ENCODE measurements at regions not wholly inside any gene's neighbourhood (a gene's known extent, or its start where the extent isn't known, plus 50 kb on each side); places are given as distances from the start of the nearest gene placed in this dataset.

DNA sequence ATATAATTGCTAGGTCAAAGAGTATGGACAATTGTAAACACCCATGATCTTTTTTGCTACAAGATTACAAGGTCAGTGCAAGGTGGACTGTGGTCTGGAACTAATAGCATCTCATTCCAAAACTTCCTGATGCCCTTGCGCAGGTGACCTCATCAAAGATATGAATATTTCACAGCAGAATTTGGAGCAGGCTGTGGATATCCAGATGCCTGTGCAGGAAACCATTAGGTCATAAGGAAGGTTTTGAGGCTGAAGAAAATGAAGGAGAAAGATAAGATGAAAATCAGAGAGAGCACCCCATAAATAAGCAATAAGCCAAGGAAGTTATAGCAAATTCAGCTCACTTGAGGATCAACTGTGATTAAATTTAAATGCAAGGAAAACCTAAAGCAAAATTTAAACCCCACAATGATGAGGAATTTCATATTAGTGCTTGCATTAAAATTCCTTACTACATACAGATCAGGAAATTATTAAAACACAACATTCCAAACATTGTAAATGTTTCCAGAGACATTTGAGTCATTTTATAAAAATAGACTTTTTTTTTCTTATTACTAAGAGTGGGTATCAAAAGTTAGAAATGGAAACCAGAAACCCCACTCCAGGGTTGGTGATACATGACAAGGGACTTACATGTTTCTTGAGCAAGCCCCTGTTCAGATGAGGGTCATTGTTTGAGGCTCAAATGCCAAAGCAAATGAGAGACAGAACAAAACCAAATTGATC, 100.7 kb upstream of the FAM9C start:
- no peak for DNase-seq

DNA sequence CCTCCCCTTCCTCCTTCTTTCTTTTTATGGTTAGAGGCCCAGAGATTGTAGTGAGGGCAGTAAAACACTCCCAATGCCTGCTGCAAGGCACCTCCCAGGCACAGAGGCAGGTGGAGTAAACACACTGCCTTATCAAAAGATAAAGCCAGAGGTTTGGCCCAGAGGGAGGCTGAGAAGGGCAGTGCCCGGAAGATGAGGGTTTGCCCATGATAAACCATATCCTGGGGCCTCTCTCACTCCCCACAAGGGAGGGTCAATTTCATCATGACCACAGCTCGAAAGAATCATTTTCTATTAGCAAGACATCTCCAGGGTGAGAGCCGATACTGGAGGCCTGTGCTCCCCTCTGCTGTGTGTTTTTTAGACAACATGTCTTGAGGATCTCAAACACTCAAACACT, 98.5 kb upstream of the FAM9C start:
- no peak for DNase-seq

DNA sequence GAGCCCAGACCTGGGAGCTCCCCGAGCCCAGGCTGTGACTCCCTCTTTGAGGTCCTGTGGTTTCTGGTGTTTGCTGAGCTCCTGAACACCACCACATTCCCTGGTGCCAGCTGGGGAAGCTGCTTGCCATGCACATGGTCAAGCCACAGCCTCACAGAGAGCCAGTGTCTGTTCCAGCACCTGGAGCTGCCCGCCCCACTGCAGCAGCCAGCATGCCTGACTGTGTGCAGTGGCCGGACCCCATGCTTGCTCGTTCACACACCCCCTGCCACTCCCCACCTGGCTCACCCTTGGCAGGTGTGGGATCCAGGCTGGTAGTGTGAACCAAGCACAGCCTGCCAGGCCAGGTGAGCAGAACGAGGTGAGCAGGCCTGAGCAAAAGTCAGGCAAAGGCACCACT, 95.6 kb upstream of the FAM9C start:
- no peak for DNase-seq

- DNase-seq = no peak
Measured at GRCh38 chrX:13131396-13132137, 87.1 kb upstream of the FAM9C start.

GRCh38 chrX:13130816-13131215, 86.4 kb upstream of the FAM9C start:
- DNase-seq = no peak

GRCh38 chrX:13128104-13128503, 83.7 kb upstream of the FAM9C start:
- no peak for DNase-seq

GRCh38 chrX:13126775-13127174, 82.4 kb upstream of the FAM9C start:
- no peak for DNase-seq

GRCh38 chrX:13125188-13125587, 80.8 kb upstream of the FAM9C start:
- DNase-seq = no peak

GRCh38 chrX:13123857-13124345, 79.5 kb upstream of the FAM9C start:
- no peak for DNase-seq

DNA sequence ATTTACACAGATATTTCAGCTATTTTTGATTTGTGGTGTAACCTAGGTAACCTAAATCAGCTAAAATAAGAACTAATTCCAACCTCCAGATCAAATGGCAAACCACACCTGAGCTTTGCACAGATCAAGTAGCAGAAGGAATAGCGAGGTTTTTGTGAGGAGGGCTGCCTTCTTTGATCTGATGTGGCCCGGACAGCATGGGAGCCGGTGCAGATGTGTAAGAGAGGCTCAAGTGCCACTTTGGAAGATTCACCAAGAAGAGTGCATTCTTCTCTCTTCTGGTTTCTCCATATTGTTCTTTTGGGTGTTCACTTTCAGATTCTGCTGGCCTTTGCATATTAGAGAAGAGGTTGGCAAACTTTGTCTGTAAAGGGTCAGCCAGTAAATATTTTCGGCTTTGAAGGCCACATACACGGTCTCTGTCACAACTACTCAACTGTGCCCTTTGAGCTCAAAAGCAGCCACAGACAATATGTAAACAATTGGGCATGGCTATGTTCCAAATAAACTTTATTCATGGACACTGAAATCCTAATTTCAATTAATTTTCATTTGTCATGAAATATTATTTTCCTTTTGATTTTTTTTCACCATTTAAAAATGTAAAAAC, 78.9 kb upstream of the FAM9C start:
- DNase-seq = no peak

DNA sequence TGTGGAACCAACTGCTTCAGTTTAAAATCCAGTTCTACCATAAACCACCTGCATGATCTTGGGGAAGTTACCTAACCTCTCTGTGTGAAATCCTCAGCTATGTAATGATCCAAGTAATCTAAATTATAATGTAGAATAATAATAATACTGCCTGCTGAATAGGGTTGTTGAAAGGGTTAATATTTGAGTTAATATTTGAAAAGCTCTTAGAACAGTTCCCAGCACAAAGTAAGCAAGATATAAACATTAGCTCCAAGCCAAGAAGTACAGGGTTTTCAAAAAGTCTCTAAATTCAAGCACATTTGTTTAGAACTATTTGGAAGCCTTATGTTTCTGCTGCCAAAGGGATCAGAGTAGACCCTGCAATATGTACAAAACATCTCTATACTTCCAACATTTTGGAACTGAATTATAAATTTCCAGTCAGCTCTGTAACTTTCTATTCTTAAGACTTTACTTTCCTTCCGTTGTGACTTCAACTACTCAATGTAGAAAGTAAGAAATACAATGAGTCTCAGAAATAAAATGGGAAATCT, 76.7 kb upstream of the FAM9C start:
- DNase-seq = no peak

DNA sequence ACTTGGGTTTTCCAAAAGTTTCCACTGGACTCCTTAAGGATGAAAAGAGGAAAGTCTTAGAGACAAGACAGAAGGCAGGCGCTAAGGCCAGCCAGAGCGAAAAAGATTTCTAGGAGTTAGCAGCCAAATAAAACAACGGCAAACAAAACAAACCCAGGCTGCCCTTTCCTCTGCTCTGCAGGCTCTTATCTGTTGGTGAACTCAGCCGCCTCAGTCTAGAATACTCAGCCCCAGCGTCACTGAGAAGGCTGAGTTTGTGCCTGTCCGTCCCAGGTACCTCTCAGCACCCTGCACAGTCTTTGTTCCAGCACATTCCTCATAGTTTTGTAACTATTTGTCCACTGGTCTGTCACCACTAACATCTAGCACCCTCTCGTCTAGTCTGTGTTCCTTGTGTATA, 75.6 kb upstream of the FAM9C start:
- no peak for DNase-seq

DNA sequence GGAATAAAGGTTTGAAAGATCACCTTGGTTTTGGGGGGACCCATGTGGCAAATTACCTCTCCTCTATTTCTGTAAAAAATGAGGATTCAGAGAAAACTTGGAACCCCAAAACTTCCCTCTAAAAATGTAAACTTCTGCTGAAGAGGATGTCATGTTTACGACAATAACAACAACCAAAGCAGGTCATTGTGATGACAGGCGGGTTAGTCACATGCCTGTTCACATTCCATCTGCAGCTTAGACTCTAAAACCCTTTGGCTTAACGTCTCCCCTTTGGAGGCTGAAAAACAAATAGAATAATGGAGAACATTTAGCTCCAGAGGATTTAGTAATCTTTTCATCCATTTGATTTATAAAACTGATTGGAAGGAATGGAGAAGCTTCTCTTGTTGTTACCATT, 75.0 kb upstream of the FAM9C start:
- DNase-seq = no peak

DNA sequence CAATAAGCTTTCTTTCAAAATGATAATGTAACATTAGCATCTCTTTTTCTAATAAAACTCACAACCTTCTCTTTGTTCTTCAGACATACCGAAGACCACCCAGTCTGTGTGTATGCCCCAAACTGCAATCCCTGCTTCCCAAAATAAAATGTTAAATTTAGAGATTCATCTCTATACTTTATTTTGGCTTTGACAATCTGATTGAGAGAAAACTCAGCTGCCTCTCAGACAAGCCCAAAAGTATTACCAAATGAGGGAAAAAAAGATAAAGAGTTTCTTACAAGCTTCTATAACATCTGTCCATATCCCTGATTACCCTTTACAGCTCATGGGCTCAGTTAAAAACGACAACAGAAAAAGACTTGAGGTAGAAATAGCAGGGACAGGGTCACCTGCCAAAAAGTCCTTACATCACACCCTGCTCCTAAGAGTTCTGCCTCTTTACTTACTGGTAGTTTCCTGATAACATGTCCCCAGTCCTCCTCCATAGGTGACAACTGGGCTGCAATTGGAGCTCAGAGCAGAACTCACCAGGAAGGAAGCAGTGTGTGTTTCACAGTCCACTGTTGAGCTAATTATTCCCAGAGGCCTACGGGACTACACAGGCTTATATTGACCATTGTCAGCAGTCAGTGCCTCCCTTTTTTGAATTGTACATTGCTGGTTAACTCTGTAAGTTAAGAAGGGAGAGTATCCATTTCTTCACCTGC, 70.9 kb upstream of the FAM9C start:
- DNase-seq = no peak

GRCh38 chrX:13112499-13112898, 68.1 kb upstream of the FAM9C start:
- no peak for DNase-seq

DNA sequence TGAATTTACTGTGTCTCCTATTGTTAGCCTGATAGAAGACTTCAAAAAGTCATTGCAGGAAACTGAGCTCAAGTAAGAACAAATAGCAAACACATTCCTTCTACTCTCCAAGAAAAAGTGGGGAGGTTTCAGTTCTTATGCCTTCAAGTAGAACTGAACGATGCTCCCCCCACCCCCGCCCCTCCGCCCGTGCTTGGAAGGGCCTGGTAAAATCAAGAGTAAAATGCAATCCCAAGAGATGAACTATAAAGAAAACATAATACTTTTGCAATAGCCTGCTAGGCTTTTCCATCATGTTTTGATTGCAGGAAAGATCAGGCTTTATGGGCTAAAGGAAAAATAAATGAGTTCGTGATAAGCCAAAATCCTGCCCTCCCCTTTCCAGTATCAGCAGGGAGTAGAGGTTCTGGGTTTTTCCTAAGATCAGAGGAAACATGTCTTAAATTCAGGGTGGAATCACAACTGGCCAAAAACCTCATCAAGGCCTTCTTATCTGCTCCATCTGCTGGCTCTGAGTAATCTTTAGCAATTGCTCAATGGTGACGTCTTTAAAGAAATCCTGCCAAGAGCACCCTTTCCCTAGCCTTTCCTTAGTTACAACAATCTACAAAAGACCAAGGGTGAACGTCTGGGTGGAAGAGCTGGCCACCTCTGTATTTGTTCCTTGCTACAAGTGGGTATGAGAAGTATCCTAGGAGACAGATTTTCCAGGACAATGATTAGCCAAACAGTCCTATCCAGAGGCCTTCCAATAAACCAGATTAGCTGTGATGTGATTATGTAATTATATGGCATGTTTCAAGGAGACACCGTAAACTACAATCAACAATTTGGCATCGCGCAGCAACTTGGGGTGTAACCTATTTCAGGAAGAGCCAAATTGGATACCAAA, 66.3 kb upstream of the FAM9C start:
- no peak for DNase-seq

DNA sequence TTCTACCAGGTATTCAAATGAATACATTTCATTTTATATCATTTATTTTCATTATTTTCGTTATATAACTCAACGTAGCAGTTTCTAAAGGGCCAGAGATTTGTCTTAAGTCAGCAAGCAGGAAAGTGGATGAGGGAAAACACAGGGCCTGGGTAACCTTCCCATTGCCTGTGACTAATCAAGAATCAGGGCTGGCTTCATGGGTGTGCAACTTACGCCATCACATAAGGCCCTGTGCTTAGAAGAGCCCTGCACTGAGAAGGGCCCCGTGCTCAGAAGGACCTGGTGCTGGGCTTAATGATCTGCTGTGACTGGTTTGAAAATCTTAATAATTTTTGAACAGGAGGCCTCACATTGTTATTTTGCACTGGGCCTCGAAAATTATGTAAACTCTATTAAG, 65.4 kb upstream of the FAM9C start:
- no peak for DNase-seq

GRCh38 chrX:13103914-13104274, 59.5 kb upstream of the FAM9C start:
- DNase-seq = no peak

DNA sequence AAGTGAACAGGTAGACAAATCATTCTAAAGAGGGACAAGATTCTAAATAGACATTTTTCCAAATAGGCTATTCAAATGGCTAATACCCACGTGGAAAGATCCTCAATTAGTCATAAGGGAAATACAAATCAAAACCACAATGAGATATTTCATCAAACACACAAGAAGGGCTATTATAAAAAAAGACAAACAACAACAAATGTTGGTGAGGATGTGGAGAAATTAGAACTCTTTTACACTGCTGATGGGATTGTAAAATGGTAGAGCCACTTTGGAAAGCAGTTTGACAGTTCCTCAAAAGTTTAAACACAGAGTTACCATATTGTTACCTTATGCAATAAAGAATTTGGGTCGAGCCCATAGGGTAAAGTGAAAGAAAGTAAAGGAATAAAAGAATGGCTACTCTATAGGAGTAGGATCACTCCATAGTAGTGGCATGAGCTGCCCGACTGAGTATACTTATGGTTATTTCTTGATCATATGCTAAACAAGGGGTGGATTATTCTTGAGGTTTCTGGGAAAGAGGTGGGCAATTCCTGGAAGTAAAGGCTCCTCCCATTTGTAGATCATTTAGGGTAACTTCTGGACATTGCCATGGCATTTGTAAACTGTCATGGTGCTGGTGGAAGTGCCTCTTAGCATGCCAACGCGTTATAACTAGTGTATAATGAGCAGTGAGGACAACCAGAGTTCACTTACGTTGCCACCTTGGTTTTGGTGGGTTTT, 58.9 kb upstream of the FAM9C start:
- no peak for DNase-seq

- no peak for DNase-seq
Measured at GRCh38 chrX:13102636-13103035, 58.2 kb upstream of the FAM9C start.

GRCh38 chrX:13101441-13102139, 57.2 kb upstream of the FAM9C start:
- no peak for DNase-seq

Data from NCI-H1048 (cell line).